Smooth muscle cell (in vitro differentiated cells): ENCODE measurements at regions not wholly inside any gene's neighbourhood (a gene's known extent, or its start where the extent isn't known, plus 50 kb on each side); places are given as distances from the start of the nearest gene placed in this dataset.

Experiments
- DNase-seq: peaks from one replicate; lab custom pipeline; 2025; ENCODE audit not compliant: unreplicated experiment; lab: John Stamatoyannopoulos, UW
- H2AFZ ChIP-seq: fragments of 200-600 bp; sonication (generic); 2 replicates; pipeline ENCODE4 v1.6.0; 2016; ENCODE audit warnings: antibody characterized with exemption, low read depth, mild to moderate bottlenecking
- H3F3A ChIP-seq: fragments of 200-600 bp; sonication (generic); 2 replicates; pipeline ENCODE4 v1.6.0; 2017; ENCODE audit warnings: antibody characterized with exemption, low read depth
- H3K27ac ChIP-seq: fragments of 200-600 bp; sonication (generic); 2 replicates; pipeline ENCODE4 v1.5.1; 2016; ENCODE audit warnings: low read depth, mild to moderate bottlenecking
- H3K27me3 ChIP-seq: fragments of 200-600 bp; sonication (generic); 2 replicates; pipeline ENCODE4 v1.6.1; 2016; ENCODE audit warnings: low read depth, mild to moderate bottlenecking
- H3K36me3 ChIP-seq: fragments of 200-600 bp; sonication (generic); 2 replicates; pipeline ENCODE4 v1.5.1; 2016; ENCODE audit warnings: low read depth
- H3K4me1 ChIP-seq: fragments of 200-600 bp; sonication (generic); 2 replicates; pipeline ENCODE4 v1.5.1; 2016; ENCODE audit warnings: low read depth
- H3K4me2 ChIP-seq: fragments of 200-600 bp; sonication (generic); 2 replicates; pipeline ENCODE4 v1.6.0; 2016; ENCODE audit warnings: mild to moderate bottlenecking
- H3K4me3 ChIP-seq: fragments of 200-600 bp; sonication (generic); 2 replicates; pipeline ENCODE4 v1.5.1; 2016; ENCODE audit warnings: mild to moderate bottlenecking
- H3K79me2 ChIP-seq: fragments of 200-600 bp; sonication (generic); 2 replicates; pipeline ENCODE4 v1.6.0; 2016; ENCODE audit warnings: low read depth, mild to moderate bottlenecking
- H3K9ac ChIP-seq: fragments of 200-600 bp; sonication (generic); 2 replicates; pipeline ENCODE4 v1.6.0; 2016; ENCODE audit warnings: low read depth
- H3K9me3 ChIP-seq: fragments of 200-600 bp; sonication (generic); replicated peaks from 2 replicates; pipeline ENCODE4 v1.5.1; 2016; ENCODE audit warnings: low read depth
- H4K20me1 ChIP-seq: fragments of 200-600 bp; sonication (generic); 2 replicates; pipeline ENCODE4 v1.6.0; 2016; ENCODE audit warnings: low read depth
- CTCF ChIP-seq: fragments of 200-600 bp; sonication (generic); IDR thresholded peaks from 2 replicates; pipeline ENCODE4 v1.5.1; 2017; ENCODE audit warnings: borderline replicate concordance, mild to moderate bottlenecking, antibody characterized with exemption; ENCODE audit not compliant: insufficient read depth, poor library complexity, severe bottlenecking
- WGBS: methylation state at CpG from one replicate; pipeline ENCODE4 v1.1.7; 2016; ENCODE audit warnings: low lambda C conversion rate; 5-methylcytosine and 5-hydroxymethylcytosine counted together

- H3K27me3 ChIP-seq, result no peaks in the 10 kb centered on the region
- H4K20me1 ChIP-seq, result no peaks in the 10 kb centered on the region
- no peak for DNase-seq
- no peaks in the 10 kb centered on the region for H3K79me2 ChIP-seq
- no peak overlapping the region for H3K9ac ChIP-seq
- peaks cover 6% of the 10 kb centered on the region for H3F3A ChIP-seq
- H3K9me3 ChIP-seq, result no peaks in the 10 kb centered on the region
- no peak overlapping the region for H2AFZ ChIP-seq
- no peaks in the 10 kb centered on the region for H3K36me3 ChIP-seq
- 67% methylated on average over 3 of the region's 3 CpGs for WGBS
- H3K27ac ChIP-seq, result no peak overlapping the region
- H3K4me1 ChIP-seq, result peaks cover 13% of the 10 kb centered on the region
- TF ChIP-seq CTCF, result no peak
- no peak overlapping the region for H3K4me3 ChIP-seq
- no peak overlapping the region for H3K4me2 ChIP-seq
Measured at GRCh38 chr4:138693526-138693925, 322.1 kb upstream of the NOCT start.

GRCh38 chr4:138692411-138692810, 323.2 kb upstream of the NOCT start:
- Histone ChIP-seq H3K79me2 (no peaks in the 10 kb centered on the region), H3K27ac (no peak overlapping the region), H4K20me1 (no peaks in the 10 kb centered on the region), H3K9me3 (no peaks in the 10 kb centered on the region), H3F3A (no peaks in the 10 kb centered on the region), H3K4me2 (no peak overlapping the region), H3K4me1 (peaks cover 10% of the 10 kb centered on the region), H2AFZ (no peak overlapping the region), H3K36me3 (no peaks in the 10 kb centered on the region), H3K27me3 (no peaks in the 10 kb centered on the region), H3K4me3 (no peak overlapping the region), H3K9ac (no peak overlapping the region)
- no peak for DNase-seq
- no peak for TF ChIP-seq CTCF

- TF ChIP-seq CTCF, result no peak
- Histone ChIP-seq H3K9me3 (no peaks in the 10 kb centered on the region), H3K4me1 (no peaks in the 10 kb centered on the region), H3K79me2 (no peaks in the 10 kb centered on the region), H3K27ac (no peak overlapping the region), H3K36me3 (no peaks in the 10 kb centered on the region), H3K27me3 (no peaks in the 10 kb centered on the region), H3K4me2 (no peak overlapping the region), H4K20me1 (no peaks in the 10 kb centered on the region), H2AFZ (no peak overlapping the region), H3K9ac (no peak overlapping the region), H3K4me3 (no peak overlapping the region), H3F3A (no peaks in the 10 kb centered on the region)
- 87% methylated on average over 6 of the region's 6 CpGs for WGBS
- no peak for DNase-seq
Measured at GRCh38 chr4:138689593-138689992, 326.0 kb upstream of the NOCT start.

GRCh38 chr4:138689187-138689586, 326.4 kb upstream of the NOCT start:
- Histone ChIP-seq H3K9me3 (peaks cover under 1% of the 10 kb centered on the region), H2AFZ (no peak overlapping the region), H3K36me3 (no peaks in the 10 kb centered on the region), H4K20me1 (no peaks in the 10 kb centered on the region), H3K79me2 (no peaks in the 10 kb centered on the region), H3F3A (no peaks in the 10 kb centered on the region), H3K4me3 (no peak overlapping the region), H3K9ac (no peak overlapping the region), H3K4me2 (no peak overlapping the region), H3K27me3 (no peaks in the 10 kb centered on the region), H3K27ac (no peak overlapping the region), H3K4me1 (no peaks in the 10 kb centered on the region)
- DNase-seq, result no peak
- no peak for TF ChIP-seq CTCF
- WGBS, result 79% methylated on average over 9 of the region's 9 CpGs
